CD14-positive monocyte (primary cell): ENCODE measurements at regions not wholly inside any gene's neighbourhood (a gene's known extent, or its start where the extent isn't known, plus 50 kb on each side); places are given as distances from the start of the nearest gene placed in this dataset.

ENCODE experiments used
- DNase-seq, 3 donors: peaks; one replicate each; pipeline ENCODE4 v3.0.0-alpha.2; 2011 to 2022
- H2AFZ ChIP-seq: 2 replicates; pipeline ENCODE4 v1.6.0; 2012; ENCODE audit warnings: mild to moderate bottlenecking, low read depth, low read length, inconsistent platforms; ENCODE audit not compliant: insufficient read depth, poor library complexity, severe bottlenecking
- H3K27ac ChIP-seq, 2 donors: 1 replicate in 1 of 2; 2 replicates in 1 of 2; pipeline ENCODE4 v1.5.1; 2012 to 2013; ENCODE audit warnings: low read length in 2 of 2, control low read depth in 1 of 2, inconsistent platforms in 1 of 2, low read depth in 1 of 2, mild to moderate bottlenecking in 1 of 2
- H3K27me3 ChIP-seq, 2 donors: one replicate each; pipeline versions ENCODE4 v1.6.0 to v1.6.1; 2011 to 2013; ENCODE audit warnings: low read length in 2 of 2; ENCODE audit not compliant: control insufficient read depth in 2 of 2, insufficient read depth in 2 of 2
- H3K36me3 ChIP-seq, 2 donors: replicated peaks in 1 of 2; 1 replicate in 1 of 2; 2 replicates in 1 of 2; pipeline versions ENCODE4 v1.5.1 to v1.6.1; 2012 to 2013; ENCODE audit warnings: low read length in 2 of 2, control low read depth in 1 of 2, inconsistent platforms in 1 of 2, mild to moderate bottlenecking in 1 of 2; ENCODE audit not compliant: insufficient read depth in 2 of 2, control insufficient read depth in 1 of 2
- H3K4me1 ChIP-seq, 2 donors: 1 replicate in 1 of 2; 2 replicates in 1 of 2; pipeline versions ENCODE4 v1.5.1 to v1.6.1; 2012 to 2013; ENCODE audit warnings: low read length in 2 of 2, control low read depth in 1 of 2, inconsistent platforms in 1 of 2, mild to moderate bottlenecking in 1 of 2, moderate library complexity in 1 of 2; ENCODE audit not compliant: insufficient read depth in 2 of 2, control insufficient read depth in 1 of 2
- H3K4me2 ChIP-seq: replicated peaks from 2 replicates; pipeline ENCODE3; 2012; ENCODE audit warnings: low read length, moderate library complexity, mild to moderate bottlenecking; ENCODE audit not compliant: poor library complexity, severe bottlenecking; ENCODE audit errors: extremely low read depth
- H3K4me3 ChIP-seq, 3 experiments: fragments of 200-600 bp in 1 of 3; sonication (generic) in 1 of 3; replicated peaks in 1 of 3; 1 replicate in 2 of 3; 2 replicates in 1 of 3; pipeline ENCODE4 v1.5.1; 2011 to 2013; ENCODE audit warnings: low read length in 3 of 3, mild to moderate bottlenecking in 3 of 3, control low read depth in 2 of 3, low read depth in 2 of 3, inconsistent platforms in 1 of 3, moderate library complexity in 1 of 3
- H3K79me2 ChIP-seq: 2 replicates; pipeline ENCODE4 v1.6.0; 2012; ENCODE audit warnings: mild to moderate bottlenecking, control low read depth, inconsistent platforms, low read length, moderate library complexity; ENCODE audit not compliant: insufficient read depth
- H3K9ac ChIP-seq: 2 replicates; pipeline ENCODE4 v1.6.0; 2017; ENCODE audit warnings: low read length, mild to moderate bottlenecking; ENCODE audit not compliant: insufficient read depth, poor library complexity, severe bottlenecking
- H3K9me3 ChIP-seq, 2 donors: replicated peaks in 1 of 2; 1 replicate in 1 of 2; 2 replicates in 1 of 2; pipeline versions ENCODE4 v1.5.1 to v1.6.1; 2012 to 2013; ENCODE audit warnings: low read length in 2 of 2, control low read depth in 1 of 2; ENCODE audit not compliant: control insufficient read depth in 1 of 2, insufficient read depth in 1 of 2
- H4K20me1 ChIP-seq: 2 replicates; pipeline ENCODE4 v1.6.0; 2012; ENCODE audit warnings: mild to moderate bottlenecking, low read length, control low read depth, moderate library complexity; ENCODE audit not compliant: insufficient read depth
- H3K27ac Mint-ChIP-seq, 7 donors: one replicate each; pipeline ENCODE4 v1.8.0; 2020; ENCODE audit warnings: mild to moderate bottlenecking in 7 of 7, mixed read lengths in 7 of 7, moderate library complexity in 6 of 7, inconsistent platforms in 2 of 7
- H3K27me3 Mint-ChIP-seq, 3 donors: one replicate each; pipeline ENCODE4 v1.8.0; 2021 to 2022; ENCODE audit warnings: low read depth in 3 of 3, mild to moderate bottlenecking in 3 of 3, mixed read lengths in 3 of 3, moderate library complexity in 3 of 3, inconsistent platforms in 1 of 3
- H3K36me3 Mint-ChIP-seq, 2 donors: one replicate each; pipeline ENCODE4 v1.8.0; 2020; ENCODE audit warnings: mixed read lengths in 2 of 2, inconsistent platforms in 1 of 2, mild to moderate bottlenecking in 1 of 2
- H3K4me1 Mint-ChIP-seq: one replicate; pipeline ENCODE4 v1.8.0; 2020; ENCODE audit warnings: mild to moderate bottlenecking, mixed read lengths
- H3K4me3 Mint-ChIP-seq, 2 donors: one replicate each; pipeline ENCODE4 v1.8.0; 2020; ENCODE audit warnings: mild to moderate bottlenecking in 2 of 2, mixed read lengths in 2 of 2, moderate library complexity in 1 of 2
- H3K9me3 Mint-ChIP-seq, 7 donors: one replicate each; pipeline ENCODE4 v1.8.0; 2020 to 2022; ENCODE audit warnings: mixed read lengths in 7 of 7, mild to moderate bottlenecking in 6 of 7, moderate library complexity in 6 of 7, inconsistent platforms in 2 of 7
- CTCF ChIP-seq: fragments of 200-600 bp; IDR thresholded peaks from one replicate; pipeline ENCODE4 v1.8.0; 2022; ENCODE audit warnings: antibody characterized with exemption, mild to moderate bottlenecking
- WGBS: methylation state at CpG from one replicate; pipeline ENCODE4 v1.1.5; 2013; ENCODE audit warnings: missing lambda C conversion rate; ENCODE audit not compliant: insufficient coverage; 5-methylcytosine and 5-hydroxymethylcytosine counted together
- intact Hi-C, 2 donors: fragments of 100-400 bp; cut with micrococcal nuclease; formaldehyde crosslinking; loops; one replicate each; pipeline versions ENCODE4 v1.15.0 to v1.15.1; 2023

- no peaks in the 10 kb centered on the region for H3K79me2 ChIP-seq
- no peak for DNase-seq
- H3K4me2 ChIP-seq = no peak overlapping the region
- H3K4me3 Mint-ChIP-seq = no peak overlapping the region
- intact Hi-C loops = no loop called here
- peaks cover 5% of the 10 kb centered on the region for H3K4me1 Mint-ChIP-seq
- H3K4me1 ChIP-seq = no peaks in the 10 kb centered on the region
- no CpG with 5 or more reads among the region's 1 CpG for WGBS
- H3K9me3 ChIP-seq = no peaks in the 10 kb centered on the region
- no peak overlapping the region for H3K4me3 ChIP-seq
- no peaks in the 10 kb centered on the region for H3K36me3 Mint-ChIP-seq
- no peak overlapping the region for H3K27ac ChIP-seq
- no peak overlapping the region for H3K27ac Mint-ChIP-seq
- no peak overlapping the region for H2AFZ ChIP-seq
- no peaks in the 10 kb centered on the region for H3K27me3 ChIP-seq
- TF ChIP-seq CTCF = no peak
- peaks cover 0 to 3% (median 0%) of the 10 kb centered on the region in 7 donors for H3K9me3 Mint-ChIP-seq
- H3K9ac ChIP-seq = no peak overlapping the region
- no peaks in the 10 kb centered on the region for H4K20me1 ChIP-seq
- H3K36me3 ChIP-seq = no peaks in the 10 kb centered on the region
- H3K27me3 Mint-ChIP-seq = peaks cover 0 to 5% (median 2%) of the 10 kb centered on the region in 3 donors
Measured at GRCh38 chr1:58997637-58998036, 213.8 kb upstream of the JUN start.

- intact Hi-C loops = no loop called here
Measured at GRCh38 chr1:58999676-59000075, 215.8 kb upstream of the JUN start.

More at GRCh38 chr1:58999676-59000075, 215.8 kb upstream of the JUN start:
- Mint-ChIP-seq H3K27ac (no peak overlapping the region), H3K4me1 (peaks cover 7% of the 10 kb centered on the region), H3K4me3 (no peak overlapping the region), H3K36me3 (no peaks in the 10 kb centered on the region), H3K27me3 (peaks cover 0 to 2% (median 2%) of the 10 kb centered on the region in 3 donors), H3K9me3 (peaks cover 0 to 3% (median 0%) of the 10 kb centered on the region in 7 donors)
- no peak for DNase-seq
- Histone ChIP-seq H3K4me1 (peaks cover 0 to 4% of the 10 kb centered on the region in 2 donors), H3K4me3 (no peak overlapping the region), H4K20me1 (no peaks in the 10 kb centered on the region), H3K27ac (no peak overlapping the region), H3K27me3 (no peaks in the 10 kb centered on the region), H3K9me3 (no peaks in the 10 kb centered on the region), H3K4me2 (no peak overlapping the region), H3K79me2 (no peaks in the 10 kb centered on the region), H2AFZ (no peak overlapping the region), H3K36me3 (no peaks in the 10 kb centered on the region), H3K9ac (no peak overlapping the region)
- no peak for TF ChIP-seq CTCF
- WGBS = 56% methylated on average over 8 of the region's 8 CpGs
